Smooth muscle cell (in vitro differentiated cells): ENCODE measurements at regions not wholly inside any gene's neighbourhood (a gene's known extent, or its start where the extent isn't known, plus 50 kb on each side); places are given as distances from the start of the nearest gene placed in this dataset.

Experiments
- DNase-seq: peaks from one replicate; lab custom pipeline; 2025; ENCODE audit not compliant: unreplicated experiment; lab: John Stamatoyannopoulos, UW
- H2AFZ ChIP-seq: fragments of 200-600 bp; sonication (generic); 2 replicates; pipeline ENCODE4 v1.6.0; 2016; ENCODE audit warnings: antibody characterized with exemption, low read depth, mild to moderate bottlenecking
- H3F3A ChIP-seq: fragments of 200-600 bp; sonication (generic); 2 replicates; pipeline ENCODE4 v1.6.0; 2017; ENCODE audit warnings: antibody characterized with exemption, low read depth
- H3K27ac ChIP-seq: fragments of 200-600 bp; sonication (generic); 2 replicates; pipeline ENCODE4 v1.5.1; 2016; ENCODE audit warnings: low read depth, mild to moderate bottlenecking
- H3K27me3 ChIP-seq: fragments of 200-600 bp; sonication (generic); 2 replicates; pipeline ENCODE4 v1.6.1; 2016; ENCODE audit warnings: low read depth, mild to moderate bottlenecking
- H3K36me3 ChIP-seq: fragments of 200-600 bp; sonication (generic); 2 replicates; pipeline ENCODE4 v1.5.1; 2016; ENCODE audit warnings: low read depth
- H3K4me1 ChIP-seq: fragments of 200-600 bp; sonication (generic); 2 replicates; pipeline ENCODE4 v1.5.1; 2016; ENCODE audit warnings: low read depth
- H3K4me2 ChIP-seq: fragments of 200-600 bp; sonication (generic); 2 replicates; pipeline ENCODE4 v1.6.0; 2016; ENCODE audit warnings: mild to moderate bottlenecking
- H3K4me3 ChIP-seq: fragments of 200-600 bp; sonication (generic); 2 replicates; pipeline ENCODE4 v1.5.1; 2016; ENCODE audit warnings: mild to moderate bottlenecking
- H3K79me2 ChIP-seq: fragments of 200-600 bp; sonication (generic); 2 replicates; pipeline ENCODE4 v1.6.0; 2016; ENCODE audit warnings: low read depth, mild to moderate bottlenecking
- H3K9ac ChIP-seq: fragments of 200-600 bp; sonication (generic); 2 replicates; pipeline ENCODE4 v1.6.0; 2016; ENCODE audit warnings: low read depth
- H3K9me3 ChIP-seq: fragments of 200-600 bp; sonication (generic); replicated peaks from 2 replicates; pipeline ENCODE4 v1.5.1; 2016; ENCODE audit warnings: low read depth
- H4K20me1 ChIP-seq: fragments of 200-600 bp; sonication (generic); 2 replicates; pipeline ENCODE4 v1.6.0; 2016; ENCODE audit warnings: low read depth
- CTCF ChIP-seq: fragments of 200-600 bp; sonication (generic); IDR thresholded peaks from 2 replicates; pipeline ENCODE4 v1.5.1; 2017; ENCODE audit warnings: borderline replicate concordance, mild to moderate bottlenecking, antibody characterized with exemption; ENCODE audit not compliant: insufficient read depth, poor library complexity, severe bottlenecking
- WGBS: methylation state at CpG from one replicate; pipeline ENCODE4 v1.1.7; 2016; ENCODE audit warnings: low lambda C conversion rate; 5-methylcytosine and 5-hydroxymethylcytosine counted together

DNA sequence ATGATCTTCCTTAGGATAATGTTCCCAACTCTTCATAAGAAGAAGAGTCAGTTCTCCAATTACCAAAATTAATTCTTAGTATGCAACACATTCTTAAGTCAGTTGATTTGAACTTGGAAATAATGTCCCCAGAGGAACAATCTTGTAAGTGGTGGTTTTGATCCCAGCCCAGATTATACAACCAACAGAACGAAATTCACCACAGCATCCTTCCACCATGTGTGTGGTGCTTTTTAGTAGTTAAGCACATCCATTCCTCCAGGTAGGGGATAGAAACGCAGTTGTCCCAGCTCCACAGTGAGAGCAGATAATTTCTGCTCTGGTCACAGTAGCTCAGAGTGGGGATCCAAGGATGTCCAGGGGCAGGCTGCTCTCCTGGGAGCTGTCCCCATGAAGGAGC lies 161.7 kb upstream of the SLC39A10 start:
- 89% methylated on average over 2 of the region's 2 CpGs for WGBS

GRCh38 chr2:195494451-195494850 lies 162.6 kb upstream of the SLC39A10 start:
- no peak overlapping the region for H2AFZ ChIP-seq
- no peak for DNase-seq

More for the DNA sequence above, 161.7 kb upstream of the SLC39A10 start:
- H2AFZ ChIP-seq = no peak overlapping the region
- no peak overlapping the region for H3K4me3 ChIP-seq
- H3K79me2 ChIP-seq = no peaks in the 10 kb centered on the region
- no peaks in the 10 kb centered on the region for H3K9me3 ChIP-seq
- no peak for DNase-seq
- H3F3A ChIP-seq = peaks cover 6% of the 10 kb centered on the region
- no peak for TF ChIP-seq CTCF
- H4K20me1 ChIP-seq = no peaks in the 10 kb centered on the region
- no peaks in the 10 kb centered on the region for H3K36me3 ChIP-seq
- H3K4me1 ChIP-seq = no peaks in the 10 kb centered on the region
- no peak overlapping the region for H3K9ac ChIP-seq
- H3K27me3 ChIP-seq = no peaks in the 10 kb centered on the region
- no peak overlapping the region for H3K27ac ChIP-seq
- H3K4me2 ChIP-seq = no peak overlapping the region

GRCh38 chr2:195493416-195493815 lies 163.6 kb upstream of the SLC39A10 start:
- Histone ChIP-seq H3K36me3 (no peaks in the 10 kb centered on the region), H3K79me2 (no peaks in the 10 kb centered on the region), H3K27me3 (no peaks in the 10 kb centered on the region), H3K4me1 (no peaks in the 10 kb centered on the region), H3K27ac (no peak overlapping the region), H4K20me1 (no peaks in the 10 kb centered on the region), H3F3A (no peaks in the 10 kb centered on the region), H3K4me2 (no peak overlapping the region), H3K4me3 (no peak overlapping the region), H3K9ac (no peak overlapping the region), H2AFZ (no peak overlapping the region), H3K9me3 (no peaks in the 10 kb centered on the region)
- TF ChIP-seq CTCF = no peak
- WGBS = 86% methylated on average over 7 of the region's 7 CpGs
- no peak for DNase-seq

More at GRCh38 chr2:195494451-195494850, 162.6 kb upstream of the SLC39A10 start:
- 30% methylated on average over 2 of the region's 2 CpGs for WGBS
- no peaks in the 10 kb centered on the region for H3K36me3 ChIP-seq
- H3K27ac ChIP-seq = no peak overlapping the region
- no peaks in the 10 kb centered on the region for H3K4me1 ChIP-seq
- H3K79me2 ChIP-seq = no peaks in the 10 kb centered on the region
- H3K9me3 ChIP-seq = no peaks in the 10 kb centered on the region
- no peaks in the 10 kb centered on the region for H4K20me1 ChIP-seq
- no peak overlapping the region for H3K4me2 ChIP-seq
- no peaks in the 10 kb centered on the region for H3K27me3 ChIP-seq
- H3F3A ChIP-seq = peaks cover 6% of the 10 kb centered on the region
- TF ChIP-seq CTCF = no peak
- no peak overlapping the region for H3K9ac ChIP-seq
- H3K4me3 ChIP-seq = no peak overlapping the region

DNA sequence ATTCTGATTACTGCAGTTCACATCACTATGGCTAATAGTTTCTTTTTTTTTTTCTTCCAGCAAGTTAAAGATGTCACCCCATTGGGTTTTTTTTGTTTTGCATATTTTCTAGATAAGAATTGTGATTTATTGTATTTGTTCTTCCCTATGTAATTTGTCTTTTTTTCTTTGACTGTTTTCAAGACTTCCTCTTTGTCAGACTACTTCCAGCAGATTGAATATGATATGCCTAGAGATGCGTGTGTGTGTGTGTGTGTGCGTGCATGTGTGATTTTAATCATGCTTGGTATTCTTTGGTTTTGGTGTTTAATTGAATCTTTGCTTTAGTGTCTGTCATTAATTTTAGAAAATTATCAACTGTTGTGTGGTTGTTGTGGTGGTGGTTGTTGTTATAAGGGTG lies 166.7 kb upstream of the SLC39A10 start:
- Histone ChIP-seq H3K9me3 (no peaks in the 10 kb centered on the region), H3K36me3 (no peaks in the 10 kb centered on the region), H3K4me3 (no peak overlapping the region), H4K20me1 (no peaks in the 10 kb centered on the region), H2AFZ (no peak overlapping the region), H3K9ac (no peak overlapping the region), H3K4me2 (no peak overlapping the region), H3K4me1 (no peaks in the 10 kb centered on the region), H3K27ac (no peak overlapping the region), H3K27me3 (no peaks in the 10 kb centered on the region), H3K79me2 (no peaks in the 10 kb centered on the region), H3F3A (no peaks in the 10 kb centered on the region)
- DNase-seq = no peak
- WGBS = 95% methylated on average over 2 of the region's 2 CpGs
- TF ChIP-seq CTCF = no peak
